Left lung (tissue), 4 donors: ENCODE measurements at regions not wholly inside any gene's neighbourhood (a gene's known extent, or its start where the extent isn't known, plus 50 kb on each side); places are given as distances from the start of the nearest gene placed in this dataset.

Source experiments
- ATAC-seq: fragments of 200-7000 bp; cut with Tn5 transposase; one replicate; pipeline ENCODE4 v1.9.1; 2020; ENCODE audit warnings: moderate library complexity
- DNase-seq, 4 donors: peaks; one replicate each; pipeline ENCODE4 v3.0.0-alpha.2; 2013 to 2020
- H3K27ac ChIP-seq, 2 donors: fragments of 200-600 bp; sonication (generic) in 1 of 2; one replicate each; pipeline versions ENCODE4 v1.5.0 to v1.8.0; 2020 to 2021
- H3K27me3 ChIP-seq, 2 donors: fragments of 200-600 bp; sonication (generic) in 1 of 2; one replicate each; pipeline versions ENCODE4 v1.5.0 to v1.8.0; 2020 to 2021
- H3K36me3 ChIP-seq, 2 donors: fragments of 200-600 bp; sonication (generic) in 1 of 2; one replicate each; pipeline versions ENCODE4 v1.5.0 to v1.8.0; 2020 to 2021
- H3K4me1 ChIP-seq, 2 donors: fragments of 200-600 bp; one replicate each; pipeline ENCODE4 v1.8.0; 2021
- H3K4me3 ChIP-seq, 2 donors: fragments of 200-600 bp; sonication (generic) in 1 of 2; one replicate each; pipeline versions ENCODE4 v1.5.0 to v1.8.0; 2020 to 2021; ENCODE audit warnings: mild to moderate bottlenecking in 1 of 2
- H3K9me3 ChIP-seq, 2 donors: fragments of 200-600 bp; sonication (generic) in 1 of 2; one replicate each; pipeline versions ENCODE4 v1.5.0 to v1.8.0; 2020 to 2021
- CTCF ChIP-seq, 2 donors: fragments of 200-600 bp; sonication (generic) in 1 of 2; IDR thresholded peaks; one replicate each; pipeline versions ENCODE4 v1.5.0 to v1.8.0; 2021; ENCODE audit warnings: antibody characterized with exemption in 2 of 2
- intact Hi-C, 2 donors: fragments of 100-400 bp; cut with DNase I; formaldehyde crosslinking; loops; one replicate each; pipeline versions ENCODE4 v1.11.2 to v1.14.2; 2022
- donor health status: DM: no; HTN: yes; CAD: no.
- donor health status: DM: no; HTN: no; CAD: no.

- Histone ChIP-seq H3K27me3 (no peaks in the 10 kb centered on the region), H3K9me3 (no peaks in the 10 kb centered on the region), H3K36me3 (no peaks in the 10 kb centered on the region), H3K27ac (no peak overlapping the region), H3K4me3 (no peak overlapping the region), H3K4me1 (no peaks in the 10 kb centered on the region)
- ATAC-seq (no peak), DNase-seq (no peak)
- intact Hi-C loops: no loop called here
- no peak for TF ChIP-seq CTCF (IDR thresholded peaks at IDR 0.05)
These were observed 204.9 kb upstream of the MDFIC2 start for GRCh38 chr3:70517124-70517890.

DNA sequence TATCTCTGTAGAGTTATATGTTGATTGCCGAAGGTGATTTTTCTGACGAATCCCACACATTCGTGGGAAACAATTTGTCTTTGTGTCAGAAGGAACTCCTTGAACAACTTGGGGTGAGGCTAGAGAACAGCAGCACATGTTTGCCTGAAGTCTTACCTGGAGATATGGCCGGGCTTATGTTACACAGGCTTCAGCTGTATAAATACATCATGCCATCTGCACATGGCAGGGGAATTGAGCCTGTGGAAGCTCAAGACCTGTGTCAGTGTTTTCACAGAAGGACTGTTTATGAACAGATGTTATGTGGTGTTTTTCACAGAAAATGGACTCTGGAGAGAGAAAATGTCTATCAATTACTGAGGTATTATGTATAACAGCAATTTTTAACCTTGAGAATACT is 203.6 kb upstream of the MDFIC2 start:
- H3K27ac ChIP-seq: no peak overlapping the region
- no peak overlapping the region for H3K4me3 ChIP-seq
- TF ChIP-seq CTCF (IDR thresholded peaks at IDR 0.05): no peak
- ATAC-seq (no peak), DNase-seq (no peak)
- no peaks in the 10 kb centered on the region for H3K36me3 ChIP-seq
- intact Hi-C loops: no loop called here
- no peaks in the 10 kb centered on the region for H3K4me1 ChIP-seq
- no peaks in the 10 kb centered on the region for H3K27me3 ChIP-seq
- no peaks in the 10 kb centered on the region for H3K9me3 ChIP-seq

DNA sequence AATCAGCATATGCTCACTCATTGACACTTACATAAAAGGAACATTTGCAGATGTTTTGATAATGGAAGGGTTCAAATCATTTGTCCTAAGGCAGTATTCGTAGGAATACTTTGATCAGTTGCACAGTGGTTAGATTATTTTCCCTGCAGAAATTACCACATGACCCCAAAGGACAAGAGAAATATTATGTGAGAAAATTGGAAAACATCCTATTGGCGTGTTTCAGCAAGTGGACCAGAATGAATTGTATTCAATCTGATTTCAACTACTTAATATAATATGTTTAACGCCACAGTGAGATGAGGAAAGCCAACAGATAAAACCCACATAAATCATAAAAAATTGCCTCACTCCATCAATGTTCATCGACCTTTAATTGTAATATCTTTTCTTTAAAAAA is 195.0 kb upstream of the MDFIC2 start:
- H3K4me3 ChIP-seq: no peak overlapping the region
- no peaks in the 10 kb centered on the region for H3K9me3 ChIP-seq
- H3K36me3 ChIP-seq: no peaks in the 10 kb centered on the region
- DNase-seq (peak in 1 of 4 donors; percentile 19), ATAC-seq (no peak)
- no peak for TF ChIP-seq CTCF (IDR thresholded peaks at IDR 0.05)
- no peaks in the 10 kb centered on the region for H3K4me1 ChIP-seq
- no peaks in the 10 kb centered on the region for H3K27me3 ChIP-seq
- intact Hi-C loops: no loop called here
- no peak overlapping the region for H3K27ac ChIP-seq

GRCh38 chr3:70506775-70507174 is 194.3 kb upstream of the MDFIC2 start:
- DNase-seq: no peak
- Histone ChIP-seq H3K4me1 (no peaks in the 10 kb centered on the region), H3K9me3 (no peaks in the 10 kb centered on the region), H3K27ac (no peak overlapping the region), H3K4me3 (no peak overlapping the region), H3K27me3 (no peaks in the 10 kb centered on the region), H3K36me3 (no peaks in the 10 kb centered on the region)
- no peak for TF ChIP-seq CTCF (IDR thresholded peaks at IDR 0.05)
- intact Hi-C loops: no loop called here
- ATAC-seq: no peak

DNA sequence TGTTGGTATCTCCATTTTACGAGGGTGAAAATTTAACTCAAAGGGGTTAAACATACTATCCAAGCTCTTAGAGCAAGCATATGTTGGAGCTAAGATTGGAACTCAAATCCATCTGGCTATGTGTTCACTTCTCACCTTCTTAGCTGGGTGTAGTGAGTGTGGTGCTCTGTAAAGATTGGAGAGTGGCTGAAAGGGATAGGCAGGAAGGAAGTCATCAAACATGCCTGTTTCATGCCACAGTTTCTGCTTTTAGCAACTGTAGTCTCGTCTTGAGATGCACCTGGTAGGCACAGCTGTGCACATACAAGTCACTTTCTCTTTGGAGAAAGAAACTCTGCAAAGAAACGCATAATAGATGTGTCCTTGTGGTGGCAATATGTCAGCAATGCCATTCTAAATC is 189.1 kb upstream of the MDFIC2 start:
- TF ChIP-seq CTCF (IDR thresholded peaks at IDR 0.05): no peak
- no peaks in the 10 kb centered on the region for H3K9me3 ChIP-seq
- no peak for ATAC-seq
- H3K4me3 ChIP-seq: no peak overlapping the region
- H3K4me1 ChIP-seq: no peaks in the 10 kb centered on the region
- no peaks in the 10 kb centered on the region for H3K27me3 ChIP-seq
- DNase-seq: no peak
- no peaks in the 10 kb centered on the region for H3K36me3 ChIP-seq
- intact Hi-C loops: no loop called here
- H3K27ac ChIP-seq: no peak overlapping the region
